NCI-H1092 (cell line): ENCODE measurements at regions not wholly inside any gene's neighbourhood (a gene's known extent, or its start where the extent isn't known, plus 50 kb on each side); places are given as distances from the start of the nearest gene placed in this dataset.
"Not testable (repeated sequence)": the region's sequence is repeated elsewhere in the genome, so short reads cannot be mapped to it uniquely, and the experiment has no call there.

Experiments
- DNase-seq: peaks from one replicate; lab custom pipeline; 2025; lab: John Stamatoyannopoulos, UW

- no peak for DNase-seq
These were observed 229.3 kb downstream of the MINAR1 start for GRCh38 chr15:79661411-79661810.

- DNase-seq = no peak
These were observed 223.2 kb downstream of the MTHFS start for GRCh38 chr15:79673416-79674123.

GRCh38 chr15:79674124-79674465, 222.7 kb downstream of the MTHFS start:
- DNase-seq = no peak

- DNase-seq = no peak
These were observed 220.8 kb downstream of the MTHFS start for GRCh38 chr15:79675982-79676381.

- DNase-seq = no peak
These were observed 220.2 kb downstream of the MTHFS start for GRCh38 chr15:79676621-79677020.

GRCh38 chr15:79677241-79677640, 219.6 kb downstream of the MTHFS start:
- no peak for DNase-seq

GRCh38 chr15:79678032-79678701, 218.6 kb downstream of the MTHFS start:
- DNase-seq = no peak

- no peak for DNase-seq
These were observed 216.1 kb downstream of the MTHFS start for GRCh38 chr15:79680720-79681119.

GRCh38 chr15:79682285-79682684, 214.5 kb downstream of the MTHFS start:
- no peak for DNase-seq

GRCh38 chr15:79682851-79683288, 213.9 kb downstream of the MTHFS start:
- no peak for DNase-seq

- no peak for DNase-seq
These were observed 207.8 kb downstream of the MTHFS start for GRCh38 chr15:79689030-79689429.

GRCh38 chr15:79700951-79701480, 195.8 kb downstream of the MTHFS start:
- no peak for DNase-seq

GRCh38 chr15:79702621-79703020, 194.2 kb downstream of the MTHFS start:
- no peak for DNase-seq

- DNase-seq = no peak
These were observed 175.6 kb downstream of the MTHFS start for GRCh38 chr15:79721256-79721655.

GRCh38 chr15:79724312-79724711, 172.5 kb downstream of the MTHFS start:
- DNase-seq = no peak

- no peak for DNase-seq
These were observed 172.0 kb downstream of the MTHFS start for GRCh38 chr15:79724804-79725203.

- no peak for DNase-seq
These were observed 167.9 kb downstream of the MTHFS start for GRCh38 chr15:79728867-79729266.

GRCh38 chr15:79736435-79737000, 160.3 kb downstream of the MTHFS start:
- DNase-seq = no peak

GRCh38 chr15:79738143-79738542, 158.7 kb downstream of the MTHFS start:
- DNase-seq = no peak

GRCh38 chr15:79740561-79740960, 156.3 kb downstream of the MTHFS start:
- no peak for DNase-seq

- no peak for DNase-seq
These were observed 153.8 kb downstream of the MTHFS start for GRCh38 chr15:79743032-79743431.

- DNase-seq = not testable (repeated sequence)
These were observed 152.3 kb downstream of the MTHFS start for GRCh38 chr15:79744485-79744884.

GRCh38 chr15:79756365-79756764, 140.4 kb downstream of the MTHFS start:
- DNase-seq = no peak
